Heart left ventricle (tissue), 13 donors: ENCODE measurements at regions not wholly inside any gene's neighbourhood (a gene's known extent, or its start where the extent isn't known, plus 50 kb on each side); places are given as distances from the start of the nearest gene placed in this dataset.

Source experiments
- CTCF ChIP-seq, 12 donors: fragments of 200-600 bp; sonication (generic) in 4 of 12; IDR thresholded peaks; one replicate each; pipeline versions ENCODE4 v1.5.0 to v1.8.0; 2018 to 2022; ENCODE audit warnings: antibody characterized with exemption in 12 of 12, mild to moderate bottlenecking in 5 of 12
- POLR2A ChIP-seq, 2 donors: fragments of 450-650 bp; IDR thresholded peaks; one replicate each; pipeline ENCODE4 v1.6.1; 2017; ENCODE audit warnings: antibody characterized with exemption in 2 of 2, mild to moderate bottlenecking in 2 of 2, moderate library complexity in 2 of 2
- donor health status: ischemic (EF 13 %, LVEDD 7.1; RV severe dilation, severe dysfunction).
- donor health status: DM: no; HTN: yes; CAD: no.
- donor health status: DM: no; HTN: no; CAD: no.
- donor health status: ischemic (EF 25% LVEDD 6.9; RV normal size, moderate dysfunction).
- donor health status: ischemic (EF 25% LVEDD 5.7; RV mildly dilated, moderate dysfunction).
- donor health status: ischemic (EF 35%, LVEDD 5.7; RV mildly dilated, moderate dysfunction).
- donor health status: nonischemic (EF 11% LVEDD 7.7; RV severe dilation, severe dysfunction).
- donor health status: DM: yes; HTN: yes; CAD: no.
- donor health status: PGD.
- donor health status: ischemic (EF 29% LVEDD 5.4; RV normal size, mild dysfunction).
- donor health status: nonischemic (EF 23%, LVEDD 6.1; RV moderate dilation, normal function).

DNA sequence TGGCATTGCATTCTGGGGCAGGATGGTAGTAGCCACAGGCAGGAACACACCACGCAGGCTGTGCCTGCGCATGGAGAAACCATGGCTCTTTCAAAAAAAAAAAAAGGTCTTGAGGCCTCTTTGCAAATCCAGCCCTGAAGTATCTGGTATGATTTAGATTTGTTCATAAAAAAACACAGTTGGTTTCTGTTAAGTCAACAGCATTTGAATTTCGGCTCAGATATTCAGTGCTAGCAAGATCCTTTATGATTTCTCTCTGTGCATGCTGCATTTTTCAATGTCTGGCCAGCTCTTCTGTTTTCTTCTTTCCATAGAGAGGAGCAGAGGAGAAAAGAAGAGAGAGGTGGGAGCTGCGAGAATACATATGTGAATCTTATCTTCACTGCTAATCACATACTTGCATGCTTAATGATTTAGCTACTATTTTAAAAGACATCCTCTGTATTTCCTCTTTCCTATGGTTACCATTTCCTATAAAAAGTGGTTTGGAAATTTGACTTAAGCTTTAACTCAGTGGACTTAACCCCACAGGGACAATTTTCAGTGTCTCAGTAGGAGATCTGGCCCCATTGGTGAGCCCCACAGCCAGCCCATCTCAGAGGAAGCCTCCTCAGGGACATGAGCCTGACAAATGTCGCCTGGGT lies 214.3 kb upstream of the APCDD1 start:
- TF ChIP-seq CTCF (IDR thresholded peaks at IDR 0.05) (no peak), POLR2A (IDR thresholded peaks at IDR 0.05) (no peak)
